ENCODE measurements at regions not wholly inside any gene's neighbourhood (a gene's known extent, or its start where the extent isn't known, plus 50 kb on each side); places are given as distances from the start of the nearest gene placed in this dataset.
"Not testable (repeated sequence)": the region's sequence is repeated elsewhere in the genome, so short reads cannot be mapped to it uniquely, and the experiment has no call there.

DNA sequence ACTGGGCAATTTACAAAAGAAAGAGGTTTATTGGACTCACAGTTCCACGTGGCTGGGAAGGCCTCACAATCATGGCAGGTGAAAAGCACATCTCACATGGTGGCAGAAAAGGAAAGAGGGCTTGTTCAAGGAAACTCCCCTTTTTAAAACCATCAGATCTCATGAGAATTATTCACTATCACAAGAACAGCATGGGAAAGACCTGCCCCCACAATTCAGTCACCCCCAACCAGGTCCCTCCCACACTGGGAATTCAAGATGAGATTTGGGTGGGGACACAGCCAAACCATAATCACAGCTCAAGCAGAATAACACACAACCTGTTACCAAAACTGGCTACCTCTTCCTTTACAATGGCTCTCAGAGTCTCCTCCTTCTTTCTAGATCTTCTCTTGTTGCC, 85.5 kb downstream of the VCPKMT start:
- TF ChIP-seq, protein P1, sequence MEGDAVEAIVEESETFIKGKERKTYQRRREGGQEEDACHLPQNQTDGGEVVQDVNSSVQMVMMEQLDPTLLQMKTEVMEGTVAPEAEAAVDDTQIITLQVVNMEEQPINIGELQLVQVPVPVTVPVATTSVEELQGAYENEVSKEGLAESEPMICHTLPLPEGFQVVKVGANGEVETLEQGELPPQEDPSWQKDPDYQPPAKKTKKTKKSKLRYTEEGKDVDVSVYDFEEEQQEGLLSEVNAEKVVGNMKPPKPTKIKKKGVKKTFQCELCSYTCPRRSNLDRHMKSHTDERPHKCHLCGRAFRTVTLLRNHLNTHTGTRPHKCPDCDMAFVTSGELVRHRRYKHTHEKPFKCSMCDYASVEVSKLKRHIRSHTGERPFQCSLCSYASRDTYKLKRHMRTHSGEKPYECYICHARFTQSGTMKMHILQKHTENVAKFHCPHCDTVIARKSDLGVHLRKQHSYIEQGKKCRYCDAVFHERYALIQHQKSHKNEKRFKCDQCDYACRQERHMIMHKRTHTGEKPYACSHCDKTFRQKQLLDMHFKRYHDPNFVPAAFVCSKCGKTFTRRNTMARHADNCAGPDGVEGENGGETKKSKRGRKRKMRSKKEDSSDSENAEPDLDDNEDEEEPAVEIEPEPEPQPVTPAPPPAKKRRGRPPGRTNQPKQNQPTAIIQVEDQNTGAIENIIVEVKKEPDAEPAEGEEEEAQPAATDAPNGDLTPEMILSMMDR (IDR thresholded peaks at IDR 0.05) = not testable (repeated sequence)
- TF ChIP-seq POLR2AphosphoS5, POLR2A, EP300 (IDR thresholded peaks at IDR 0.05): not testable (repeated sequence)
